H1 (cell line): ENCODE measurements at regions not wholly inside any gene's neighbourhood (a gene's known extent, or its start where the extent isn't known, plus 50 kb on each side); places are given as distances from the start of the nearest gene placed in this dataset.

Source experiments
- CTCF ChIA-PET: fragments of 300-600 bp; sonication (Branson Sonifier 250); formaldehyde crosslinking; loops from one replicate; lab custom pipeline; 2021; ENCODE audit not compliant: partially characterized antibody; lab: Charles Lee
- POLR2A ChIA-PET: fragments of 300-600 bp; sonication (Branson Sonifier 250); formaldehyde crosslinking; loops from one replicate; lab custom pipeline; 2021; ENCODE audit warnings: inconsistent platforms; ENCODE audit not compliant: partially characterized antibody; lab: Charles Lee
- DNase-seq, 2 experiments: peaks; one replicate each; pipeline versions ENCODE4 v3.0.0 to v3.0.0-alpha.2; 2010 to 2022; ENCODE audit warnings: low spot score in 2 of 2, low read depth in 1 of 2, mixed read lengths in 1 of 2
- FAIRE-seq: peaks from 2 replicates; lab custom pipeline; 2011; peaks lifted over from hg19 to GRCh38; lab: Jason Lieb, UNC
- H2AFZ ChIP-seq: 2 replicates; pipeline ENCODE4 v1.8.1; 2012; ENCODE audit warnings: low read length, inconsistent platforms
- H2AK5ac ChIP-seq: 2 replicates; pipeline ENCODE4 v1.6.1; 2013; ENCODE audit warnings: low read depth, low read length
- H2BK120ac ChIP-seq: replicated peaks from 2 replicates; pipeline ENCODE3; 2013; ENCODE audit warnings: low read depth, low read length, inconsistent platforms
- H2BK12ac ChIP-seq: 2 replicates; pipeline ENCODE4 v1.6.1; 2013; ENCODE audit warnings: low read depth, low read length
- H2BK15ac ChIP-seq: 2 replicates; pipeline ENCODE4 v1.6.1; 2013; ENCODE audit warnings: low read length
- H2BK20ac ChIP-seq: 2 replicates; pipeline ENCODE4 v1.6.1; 2013; ENCODE audit warnings: low read length
- H2BK5ac ChIP-seq: 2 replicates; pipeline ENCODE4 v1.6.1; 2013; ENCODE audit warnings: low read depth, low read length
- H3K14ac ChIP-seq: 2 replicates; pipeline ENCODE4 v1.6.1; 2013; ENCODE audit warnings: inconsistent platforms; ENCODE audit not compliant: insufficient read length
- H3K18ac ChIP-seq: 2 replicates; pipeline ENCODE4 v1.6.1; 2013; ENCODE audit warnings: low read length; ENCODE audit errors: extremely low read depth
- H3K23ac ChIP-seq: 2 replicates; pipeline ENCODE4 v1.6.1; 2013; ENCODE audit warnings: inconsistent platforms; ENCODE audit not compliant: insufficient read length
- H3K23me2 ChIP-seq: 2 replicates; pipeline ENCODE4 v1.6.1; 2013; ENCODE audit warnings: low read depth, low read length
- H3K27ac ChIP-seq: 2 replicates; pipeline ENCODE4 v1.6.1; 2011; ENCODE audit warnings: low read depth, low read length, inconsistent platforms
- H3K27me3 ChIP-seq, 4 experiments: replicated peaks in 1 of 4; 1 replicate in 1 of 4; 2 replicates in 3 of 4; pipeline versions ENCODE4 v1.6.1 to v1.8.1; 2011 to 2013; ENCODE audit warnings: low read length in 3 of 4, mild to moderate bottlenecking in 3 of 4, inconsistent platforms in 2 of 4, mixed read lengths in 2 of 4, moderate library complexity in 1 of 4; ENCODE audit not compliant: control insufficient read depth in 3 of 4, insufficient read depth in 3 of 4; ENCODE audit errors: extremely low read depth in 1 of 4
- H3K36me3 ChIP-seq, 4 experiments: 2 replicates each; pipeline versions ENCODE4 v1.6.1 to v1.8.1; 2011 to 2013; ENCODE audit warnings: mild to moderate bottlenecking in 4 of 4, low read length in 3 of 4, moderate library complexity in 2 of 4, control low read depth in 1 of 4, inconsistent platforms in 1 of 4; ENCODE audit not compliant: insufficient read depth in 4 of 4, control insufficient read depth in 2 of 4
- H3K4ac ChIP-seq: replicated peaks from 2 replicates; pipeline ENCODE3; 2013; ENCODE audit warnings: low read length, low read depth, mixed read lengths, inconsistent platforms; ENCODE audit not compliant: insufficient read length
- H3K4me1 ChIP-seq, 4 experiments: replicated peaks in 1 of 4; 1 replicate in 1 of 4; 2 replicates in 3 of 4; pipeline versions ENCODE4 v1.6.1 to v1.8.1; 2011 to 2013; ENCODE audit warnings: low read length in 3 of 4, inconsistent platforms in 2 of 4, mixed read lengths in 1 of 4; ENCODE audit not compliant: insufficient read depth in 4 of 4, control insufficient read depth in 3 of 4
- H3K4me2 ChIP-seq, 2 experiments: 2 replicates each; pipeline versions ENCODE4 v1.6.1 to v1.8.1; 2011 to 2013; ENCODE audit warnings: low read depth in 2 of 2, low read length in 2 of 2, control low read depth in 1 of 2, inconsistent platforms in 1 of 2, mild to moderate bottlenecking in 1 of 2; ENCODE audit not compliant: insufficient read depth in 1 of 2
- H3K4me3 ChIP-seq, 4 experiments: fragments of 200-600, 300-600 bp in 1 of 4; sonication (generic), shearing (Covaris generic), sonication (Bioruptor Twin) in 1 of 4; 2 replicates each; pipeline versions ENCODE4 v1.5.1 to v1.8.1; 2011 to 2016; ENCODE audit warnings: low read length in 4 of 4, low read depth in 3 of 4, control low read depth in 2 of 4, inconsistent platforms in 2 of 4, mild to moderate bottlenecking in 2 of 4, mixed read lengths in 1 of 4, moderate library complexity in 1 of 4; ENCODE audit not compliant: insufficient read depth in 2 of 4; ENCODE audit errors: extremely low read depth in 1 of 4
- H3K56ac ChIP-seq: replicated peaks from 2 replicates; pipeline ENCODE3; 2013; ENCODE audit warnings: low read depth, mild to moderate bottlenecking, mixed read lengths, low read length, inconsistent platforms; ENCODE audit not compliant: insufficient read length
- H3K79me1 ChIP-seq: 2 replicates; pipeline ENCODE4 v1.6.1; 2013; ENCODE audit warnings: low read depth, low read length, control low read depth
- H3K79me2 ChIP-seq, 2 experiments: 2 replicates each; pipeline versions ENCODE4 v1.6.1 to v1.8.1; 2012 to 2013; ENCODE audit warnings: low read length in 2 of 2, mild to moderate bottlenecking in 2 of 2, inconsistent platforms in 1 of 2; ENCODE audit not compliant: insufficient read depth in 2 of 2, control insufficient read depth in 1 of 2
- H3K9ac ChIP-seq, 4 experiments: replicated peaks in 1 of 4; 1 replicate in 1 of 4; 2 replicates in 3 of 4; pipeline versions ENCODE4 v1.6.1 to v1.8.1; 2011 to 2013; ENCODE audit warnings: low read depth in 3 of 4, low read length in 3 of 4, control low read depth in 2 of 4, mild to moderate bottlenecking in 2 of 4, moderate library complexity in 2 of 4, inconsistent platforms in 1 of 4; ENCODE audit errors: extremely low read depth in 1 of 4
- H3K9me3 ChIP-seq, 2 experiments: 2 replicates each; pipeline versions ENCODE4 v1.6.1 to v1.8.1; 2012 to 2013; ENCODE audit warnings: mild to moderate bottlenecking in 2 of 2, moderate library complexity in 2 of 2, control low read depth in 1 of 2, inconsistent platforms in 1 of 2, low read depth in 1 of 2, low read length in 1 of 2, mixed read lengths in 1 of 2; ENCODE audit not compliant: insufficient read depth in 2 of 2
- H4K20me1 ChIP-seq, 2 experiments: replicated peaks in 1 of 2; 2 replicates each; pipeline versions ENCODE3 to v1.8.1; 2011 to 2013; ENCODE audit warnings: inconsistent platforms in 2 of 2, low read length in 2 of 2, mild to moderate bottlenecking in 1 of 2; ENCODE audit not compliant: insufficient read depth in 2 of 2, control insufficient read depth in 1 of 2
- H4K5ac ChIP-seq: 2 replicates; pipeline ENCODE4 v1.6.1; 2013; ENCODE audit warnings: low read length, low read depth, mixed read lengths, inconsistent platforms; ENCODE audit not compliant: insufficient read length
- H4K8ac ChIP-seq: 2 replicates; pipeline ENCODE4 v1.8.0; 2013; ENCODE audit warnings: mild to moderate bottlenecking, moderate library complexity, low read length, inconsistent platforms; ENCODE audit not compliant: insufficient read depth; ENCODE audit errors: extremely low read depth
- H4K91ac ChIP-seq: replicated peaks from 2 replicates; pipeline ENCODE3; 2013; ENCODE audit warnings: low read length, mixed read lengths, inconsistent platforms; ENCODE audit not compliant: insufficient read length
- ATF3 ChIP-seq: IDR thresholded peaks from 2 replicates; pipeline ENCODE4 v1.6.1; 2011; ENCODE audit warnings: low read depth, mild to moderate bottlenecking, low read length; ENCODE audit not compliant: insufficient read depth
- GABPA ChIP-seq: IDR thresholded peaks from 2 replicates; pipeline ENCODE4 v1.6.1; 2011; ENCODE audit warnings: mild to moderate bottlenecking, low read length, moderate library complexity, borderline replicate concordance; ENCODE audit not compliant: insufficient read depth
- GTF2F1 ChIP-seq: IDR thresholded peaks from 2 replicates; pipeline ENCODE4 v1.6.1; 2012; ENCODE audit warnings: low read depth, low read length, improper control_type of control experiment, borderline replicate concordance
- HDAC2 ChIP-seq, 2 experiments: fragments of 300-600 bp in 1 of 2; sonication (generic) in 1 of 2; IDR thresholded peaks; 2 replicates each; pipeline ENCODE4 v1.6.1; 2011 to 2012; ENCODE audit warnings: low read depth in 2 of 2, low read length in 2 of 2, mild to moderate bottlenecking in 2 of 2, moderate library complexity in 2 of 2, borderline replicate concordance in 1 of 2, inconsistent platforms in 1 of 2
- JUND ChIP-seq: IDR thresholded peaks from 2 replicates; pipeline ENCODE4 v1.6.1; 2011; ENCODE audit warnings: mild to moderate bottlenecking, improper control_type of control experiment, low read length
- KDM5A ChIP-seq: fragments of 200-600 bp; IDR thresholded peaks from 2 replicates; pipeline ENCODE4 v1.7.1; 2012; ENCODE audit warnings: mild to moderate bottlenecking, low read length, inconsistent platforms, mixed read lengths
- MAFK ChIP-seq: IDR thresholded peaks from 2 replicates; pipeline ENCODE4 v1.6.1; 2012; ENCODE audit warnings: low read depth, mild to moderate bottlenecking, improper control_type of control experiment, low read length
- USF2 ChIP-seq: IDR thresholded peaks from 2 replicates; pipeline ENCODE4 v1.6.1; 2011; ENCODE audit warnings: low read length, improper control_type of control experiment

GRCh38 chr11:21895686-21896085 lies 297.2 kb upstream of the ANO5 start:
- no peak overlapping the region for H4K5ac ChIP-seq
- H3K9me3 ChIP-seq = no peaks in the 10 kb centered on the region
- H3K4ac ChIP-seq = no peak overlapping the region
- no peak overlapping the region for H3K18ac ChIP-seq
- H3K4me3 ChIP-seq = no peak overlapping the region
- TF ChIP-seq GABPA (no peak), ATF3 (no peak), MAFK (no peak), USF2 (no peak), GTF2F1 (no peak), JUND (no peak), KDM5A (no peak), HDAC2 (IDR thresholded peaks at IDR 0.05; ENCODE audit: borderline replicate concordance in 1 of 2, low read depth in 2 of 2, low read length in 2 of 2) (no peak)
- H4K91ac ChIP-seq = no peak overlapping the region
- H2BK5ac ChIP-seq = no peak overlapping the region
- no peak overlapping the region for H2AK5ac ChIP-seq
- peaks cover 0 to 1% (median 0%) of the 10 kb centered on the region in 4 experiments; a peak in 1 of 7 replicates for H3K27me3 ChIP-seq
- no peaks in the 10 kb centered on the region for H3K36me3 ChIP-seq
- no peak for DNase-seq
- no peaks in the 10 kb centered on the region for H3K23me2 ChIP-seq
- no peak overlapping the region for H3K14ac ChIP-seq
- no peak for FAIRE-seq
- no peak overlapping the region for H2BK12ac ChIP-seq
- no peak overlapping the region for H2BK120ac ChIP-seq
- H2BK15ac ChIP-seq = no peak overlapping the region
- H3K79me2 ChIP-seq = no peaks in the 10 kb centered on the region
- no peaks in the 10 kb centered on the region for H4K20me1 ChIP-seq
- no peaks in the 10 kb centered on the region for H3K4me1 ChIP-seq
- CTCF ChIA-PET = interaction anchor here (0.7 to 2.5 kb wide), 6 partner anchors 9 to 246 kb away, joined by 3 to 15 read pairs (median 4); no protein-coding TSS in a partner anchor
- H3K4me2 ChIP-seq = no peak overlapping the region
- H3K9ac ChIP-seq = no peak overlapping the region
- no peak overlapping the region for H4K8ac ChIP-seq
- H2BK20ac ChIP-seq = no peak overlapping the region
- no peaks in the 10 kb centered on the region for H3K79me1 ChIP-seq
- no peak overlapping the region for H3K56ac ChIP-seq
- POLR2A ChIA-PET = no interaction called here
- H3K23ac ChIP-seq = no peak overlapping the region
- H3K27ac ChIP-seq = no peak overlapping the region
- H2AFZ ChIP-seq = no peak overlapping the region
